ENCODE measurements at regions not wholly inside any gene's neighbourhood (a gene's known extent, or its start where the extent isn't known, plus 50 kb on each side); places are given as distances from the start of the nearest gene placed in this dataset.

GRCh38 chr1:47651311-47652089, 213.7 kb downstream of the FOXD2 start:
- Histone ChIP-seq H3K9me2 (replicated peaks; ENCODE audit: low read depth, low read length) (no peaks in the 10 kb centered on the region), H3K27me3 (ENCODE audit: insufficient read depth, low read length, poor library complexity, severe bottlenecking) (no peaks in the 10 kb centered on the region), H3F3A (ENCODE audit: low read depth) (no peaks in the 10 kb centered on the region), H3K9ac (ENCODE audit: low read depth, low read length, poor library complexity, severe bottlenecking) (no peak overlapping the region), H3K4me1 (ENCODE audit: insufficient read depth, low read length, poor library complexity, severe bottlenecking) (no peaks in the 10 kb centered on the region), H2AFZ (ENCODE audit: low read length) (no peak overlapping the region), H3K36me3 (ENCODE audit: insufficient read depth, low read length) (no peaks in the 10 kb centered on the region), H3K4me3 (ENCODE audit: low read length, poor library complexity, severe bottlenecking) (no peak overlapping the region), H3K9me3 (ENCODE audit: insufficient read depth, low read depth, low read length) (no peaks in the 10 kb centered on the region), H3K4me2 (ENCODE audit: low read depth, low read length, poor library complexity, severe bottlenecking) (no peak overlapping the region), H4K20me1 (ENCODE audit: insufficient read depth, low read length, poor library complexity, severe bottlenecking) (no peaks in the 10 kb centered on the region), H3K79me2 (ENCODE audit: insufficient read depth, low read length) (no peaks in the 10 kb centered on the region)
- no peak for TF ChIP-seq EZH2phosphoT487 (IDR thresholded peaks at IDR 0.05; ENCODE audit: borderline replicate concordance)
- TF ChIP-seq, protein P1, sequence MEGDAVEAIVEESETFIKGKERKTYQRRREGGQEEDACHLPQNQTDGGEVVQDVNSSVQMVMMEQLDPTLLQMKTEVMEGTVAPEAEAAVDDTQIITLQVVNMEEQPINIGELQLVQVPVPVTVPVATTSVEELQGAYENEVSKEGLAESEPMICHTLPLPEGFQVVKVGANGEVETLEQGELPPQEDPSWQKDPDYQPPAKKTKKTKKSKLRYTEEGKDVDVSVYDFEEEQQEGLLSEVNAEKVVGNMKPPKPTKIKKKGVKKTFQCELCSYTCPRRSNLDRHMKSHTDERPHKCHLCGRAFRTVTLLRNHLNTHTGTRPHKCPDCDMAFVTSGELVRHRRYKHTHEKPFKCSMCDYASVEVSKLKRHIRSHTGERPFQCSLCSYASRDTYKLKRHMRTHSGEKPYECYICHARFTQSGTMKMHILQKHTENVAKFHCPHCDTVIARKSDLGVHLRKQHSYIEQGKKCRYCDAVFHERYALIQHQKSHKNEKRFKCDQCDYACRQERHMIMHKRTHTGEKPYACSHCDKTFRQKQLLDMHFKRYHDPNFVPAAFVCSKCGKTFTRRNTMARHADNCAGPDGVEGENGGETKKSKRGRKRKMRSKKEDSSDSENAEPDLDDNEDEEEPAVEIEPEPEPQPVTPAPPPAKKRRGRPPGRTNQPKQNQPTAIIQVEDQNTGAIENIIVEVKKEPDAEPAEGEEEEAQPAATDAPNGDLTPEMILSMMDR (conservative IDR thresholded peaks at IDR 0.05; ENCODE audit: low read length), result no peak

DNA sequence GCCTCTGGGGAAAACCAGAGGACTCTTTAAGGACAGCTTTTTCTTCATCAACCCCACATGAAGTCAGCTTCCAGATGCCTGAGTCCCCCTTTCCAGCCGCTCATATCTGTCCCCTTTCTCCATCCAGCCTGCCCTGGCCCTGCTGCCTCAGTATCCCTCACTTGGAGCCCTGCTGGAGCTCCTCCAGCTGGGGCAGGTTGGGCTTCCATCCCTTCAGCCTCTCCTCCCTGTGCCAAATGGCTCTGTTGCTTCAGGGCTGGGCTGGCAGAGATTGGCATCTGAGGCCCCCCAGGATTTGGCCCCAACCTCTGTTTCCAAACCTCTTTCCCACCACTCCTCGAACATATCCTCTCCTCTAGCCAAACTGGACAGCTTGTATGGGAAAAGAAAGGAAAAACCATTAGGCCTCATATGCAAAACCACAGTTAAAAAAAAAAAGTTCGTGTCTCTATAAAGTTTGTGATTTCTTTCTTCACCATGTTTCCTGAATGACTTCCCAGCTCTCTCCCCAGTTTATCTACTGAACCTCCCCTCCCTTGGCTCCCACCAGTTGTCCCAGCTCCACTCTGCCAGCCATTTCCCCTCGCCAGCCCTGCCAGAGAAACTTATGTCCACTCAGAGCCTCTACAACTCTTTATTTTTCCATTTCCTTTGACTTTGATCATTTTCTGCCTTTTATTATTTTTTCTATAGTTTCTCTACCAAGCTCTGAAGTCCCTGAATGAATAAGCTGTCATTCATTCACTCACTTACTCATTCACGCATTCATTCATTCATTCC, 217.9 kb downstream of the FOXD2 start:
- H2AFZ ChIP-seq (ENCODE audit: low read length), result no peak overlapping the region
- no peak overlapping the region for H3K4me2 ChIP-seq (ENCODE audit: low read depth, low read length, poor library complexity, severe bottlenecking)
- no peaks in the 10 kb centered on the region for H3K9me3 ChIP-seq (ENCODE audit: insufficient read depth, low read depth, low read length)
- no peaks in the 10 kb centered on the region for H3K36me3 ChIP-seq (ENCODE audit: insufficient read depth, low read length)
- no peaks in the 10 kb centered on the region for H3K27me3 ChIP-seq (ENCODE audit: insufficient read depth, low read length, poor library complexity, severe bottlenecking)
- no peaks in the 10 kb centered on the region for H3K79me2 ChIP-seq (ENCODE audit: insufficient read depth, low read length)
- H4K20me1 ChIP-seq (ENCODE audit: insufficient read depth, low read length, poor library complexity, severe bottlenecking), result no peaks in the 10 kb centered on the region
- no peak overlapping the region for H3K9ac ChIP-seq (ENCODE audit: low read depth, low read length, poor library complexity, severe bottlenecking)
- no peak for TF ChIP-seq EZH2phosphoT487 (IDR thresholded peaks at IDR 0.05; ENCODE audit: borderline replicate concordance)
- TF ChIP-seq, protein P1 (conservative IDR thresholded peaks at IDR 0.05; ENCODE audit: low read length), result no peak
- H3K4me1 ChIP-seq (ENCODE audit: insufficient read depth, low read length, poor library complexity, severe bottlenecking), result no peaks in the 10 kb centered on the region
- no peak overlapping the region for H3K4me3 ChIP-seq (ENCODE audit: low read length, poor library complexity, severe bottlenecking)
- H3K9me2 ChIP-seq (replicated peaks; ENCODE audit: low read depth, low read length), result no peaks in the 10 kb centered on the region
- no peaks in the 10 kb centered on the region for H3F3A ChIP-seq (ENCODE audit: low read depth)

DNA sequence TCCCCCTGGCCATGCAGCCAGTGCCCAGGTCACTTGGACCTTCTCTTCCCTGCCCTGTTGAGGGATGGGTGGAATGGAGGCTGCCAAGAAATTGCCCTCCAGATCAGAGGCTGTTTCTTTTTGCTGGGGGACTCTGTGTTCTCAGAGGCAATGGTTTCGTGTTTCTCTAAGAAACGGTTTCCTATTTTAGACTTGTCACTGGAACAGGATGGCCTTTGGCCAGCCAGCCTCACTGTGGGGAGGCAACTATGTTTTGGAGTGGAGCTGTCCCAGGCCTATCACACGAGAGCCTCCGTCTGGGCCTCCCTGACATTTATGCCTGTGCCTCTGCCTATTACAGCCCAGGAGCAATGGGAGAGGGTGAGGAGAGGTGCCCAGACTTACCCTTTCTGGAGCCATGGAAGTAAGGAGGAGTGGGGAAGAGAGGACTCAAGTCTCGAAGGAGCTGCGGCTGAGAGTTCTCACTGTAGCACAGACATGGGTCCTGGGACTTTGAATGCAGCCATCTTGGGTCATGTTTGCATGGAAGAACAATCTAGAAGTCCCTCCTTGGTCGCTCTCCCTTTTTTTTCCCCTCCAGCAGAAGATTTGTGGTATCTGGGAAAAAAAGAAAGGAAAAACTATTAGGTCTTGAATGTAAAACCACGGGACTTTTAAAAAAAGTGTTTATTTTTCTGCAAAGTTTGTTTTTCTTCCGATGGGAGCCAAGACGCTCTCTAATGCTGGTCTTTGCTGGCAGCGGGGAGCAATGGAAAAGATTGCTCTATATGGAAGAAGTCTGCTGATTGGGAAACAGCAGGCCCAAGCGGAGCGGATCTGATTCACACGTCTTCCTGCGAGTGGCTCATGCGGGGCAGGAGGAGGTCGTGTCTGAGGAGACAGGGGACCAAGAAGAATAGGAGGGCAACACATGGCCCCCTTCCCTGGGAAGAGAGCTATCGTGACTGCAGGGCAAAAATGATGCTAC, 219.2 kb downstream of the FOXD2 start:
- Histone ChIP-seq H3K27me3 (ENCODE audit: insufficient read depth, low read length, poor library complexity, severe bottlenecking) (no peaks in the 10 kb centered on the region), H3K9ac (ENCODE audit: low read depth, low read length, poor library complexity, severe bottlenecking) (no peak overlapping the region), H4K20me1 (ENCODE audit: insufficient read depth, low read length, poor library complexity, severe bottlenecking) (no peaks in the 10 kb centered on the region), H3K79me2 (ENCODE audit: insufficient read depth, low read length) (no peaks in the 10 kb centered on the region), H3K4me3 (ENCODE audit: low read length, poor library complexity, severe bottlenecking) (no peak overlapping the region), H3K4me1 (ENCODE audit: insufficient read depth, low read length, poor library complexity, severe bottlenecking) (no peaks in the 10 kb centered on the region), H3K9me3 (ENCODE audit: insufficient read depth, low read depth, low read length) (no peaks in the 10 kb centered on the region), H3K9me2 (replicated peaks; ENCODE audit: low read depth, low read length) (no peaks in the 10 kb centered on the region), H2AFZ (ENCODE audit: low read length) (no peak overlapping the region), H3K36me3 (ENCODE audit: insufficient read depth, low read length) (no peaks in the 10 kb centered on the region), H3F3A (ENCODE audit: low read depth) (no peaks in the 10 kb centered on the region), H3K4me2 (ENCODE audit: low read depth, low read length, poor library complexity, severe bottlenecking) (no peak overlapping the region)
- TF ChIP-seq, protein P1 (conservative IDR thresholded peaks at IDR 0.05; ENCODE audit: low read length), result no peak
- TF ChIP-seq EZH2phosphoT487 (IDR thresholded peaks at IDR 0.05; ENCODE audit: borderline replicate concordance), result no peak

Data from Loucy (cell line).